ENCODE measurements at regions not wholly inside any gene's neighbourhood (a gene's known extent, or its start where the extent isn't known, plus 50 kb on each side); places are given as distances from the start of the nearest gene placed in this dataset.

DNA sequence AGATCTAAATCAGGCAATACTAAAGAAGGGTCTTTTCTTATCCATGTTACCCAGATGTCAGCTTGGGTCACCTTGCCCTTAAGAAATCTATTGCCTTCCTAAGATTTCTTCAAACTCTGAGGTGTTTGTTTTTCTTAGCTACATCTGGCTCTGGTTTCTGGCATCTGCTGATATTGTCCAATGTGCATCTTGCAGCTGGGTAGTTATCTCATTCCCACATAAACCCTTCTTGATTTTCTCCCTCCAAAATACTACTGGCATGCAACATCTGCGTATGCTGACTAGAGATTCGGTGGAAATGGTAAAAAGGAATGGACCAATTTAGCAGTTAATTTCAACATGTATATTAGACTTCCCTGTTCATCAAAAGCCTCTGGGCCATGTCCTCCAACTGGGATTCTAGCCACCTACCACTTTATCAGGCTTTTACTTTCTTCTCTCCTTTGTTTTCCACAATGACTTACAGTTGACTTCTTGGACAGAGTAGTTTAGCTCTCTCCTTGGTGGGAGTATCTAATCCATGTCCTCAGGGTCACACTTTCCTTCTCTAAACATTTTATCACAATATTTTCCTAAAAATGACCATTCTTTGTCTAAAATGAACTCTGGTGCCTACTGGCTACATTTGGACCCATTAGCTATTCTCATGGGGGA, 324.8 kb upstream of the FAR2 start:
- no peaks in the 10 kb centered on the region for H3K27me3 ChIP-seq
- H3K36me3 ChIP-seq, result no peaks in the 10 kb centered on the region
- intact Hi-C loops (cut with DNase I), result no loop called here
- H3K9me3 ChIP-seq, result no peaks in the 10 kb centered on the region
- no peak for TF ChIP-seq CTCF (IDR thresholded peaks at IDR 0.05)
- TF ChIP-seq POLR2A (IDR thresholded peaks at IDR 0.05), result no peak
- no peak overlapping the region for H3K4me3 ChIP-seq (replicated peaks in 1 of 3)
- no peaks in the 10 kb centered on the region for H3K4me1 ChIP-seq
- no peak for DNase-seq
- no peak overlapping the region for H3K27ac ChIP-seq
- WGBS, 2 donors, result 75 to 93% methylated on average over 2 of the region's 2 CpGs

DNA sequence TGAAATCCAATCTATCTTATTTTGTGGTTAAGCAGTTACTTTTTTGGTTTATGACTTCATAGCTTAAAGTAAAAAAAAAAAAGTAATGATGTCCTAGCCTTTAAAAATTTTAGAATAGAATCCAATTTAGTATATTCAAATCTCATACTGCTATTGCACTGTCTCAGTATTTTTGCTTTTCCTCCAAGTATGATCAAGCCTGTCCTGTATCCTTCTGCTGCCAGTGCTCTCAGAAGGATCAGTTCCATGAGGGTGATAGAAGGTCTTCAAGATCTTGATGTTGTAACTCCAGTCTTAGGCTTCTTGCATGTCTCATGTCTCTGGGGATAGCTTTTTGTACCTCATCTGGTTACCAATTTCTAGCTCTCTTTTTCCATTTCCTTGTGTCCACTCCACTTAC, 324.2 kb upstream of the FAR2 start:
- no peak for TF ChIP-seq CTCF (IDR thresholded peaks at IDR 0.05)
- TF ChIP-seq POLR2A (IDR thresholded peaks at IDR 0.05), result no peak
- intact Hi-C loops (cut with DNase I), result no loop called here
- H3K27me3 ChIP-seq, result no peaks in the 10 kb centered on the region
- H3K4me3 ChIP-seq (replicated peaks in 1 of 3), result no peak overlapping the region
- no peaks in the 10 kb centered on the region for H3K4me1 ChIP-seq
- H3K9me3 ChIP-seq, result no peaks in the 10 kb centered on the region
- H3K36me3 ChIP-seq, result no peaks in the 10 kb centered on the region
- DNase-seq, result no peak
- no peak overlapping the region for H3K27ac ChIP-seq

- Histone ChIP-seq H3K27ac (no peak overlapping the region), H3K27me3 (no peaks in the 10 kb centered on the region), H3K4me1 (no peaks in the 10 kb centered on the region), H3K4me3 (replicated peaks in 1 of 3) (no peak overlapping the region), H3K36me3 (no peaks in the 10 kb centered on the region), H3K9me3 (no peaks in the 10 kb centered on the region)
- no peak for DNase-seq
- intact Hi-C loops (cut with DNase I), result no loop called here
- TF ChIP-seq CTCF (IDR thresholded peaks at IDR 0.05), result no peak
- no peak for TF ChIP-seq POLR2A (IDR thresholded peaks at IDR 0.05)
These were observed 322.3 kb upstream of the FAR2 start for GRCh38 chr12:28826766-28827165.

DNA sequence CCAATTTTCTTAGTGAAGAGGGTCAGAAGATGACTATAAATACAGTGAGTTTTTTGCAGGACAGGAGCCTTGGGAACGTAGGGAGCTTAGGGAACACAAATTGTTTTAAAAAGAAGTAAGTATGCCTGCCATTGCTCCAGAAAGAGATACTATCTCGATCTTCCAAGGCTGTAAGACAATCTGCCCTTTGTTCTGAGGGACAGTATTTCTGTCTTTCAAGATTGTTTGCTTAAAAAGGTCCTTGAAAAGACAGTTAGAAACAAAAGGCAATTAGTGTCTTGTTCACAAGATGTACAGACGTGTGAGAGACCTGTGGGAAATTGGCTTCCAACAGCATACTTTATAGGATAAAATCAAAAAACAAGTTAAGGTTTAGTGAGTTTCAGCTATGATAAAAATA, 321.2 kb upstream of the FAR2 start:
- DNase-seq, result no peak
- TF ChIP-seq POLR2A (IDR thresholded peaks at IDR 0.05), result no peak
- no peak for TF ChIP-seq CTCF (IDR thresholded peaks at IDR 0.05)
- Histone ChIP-seq H3K27ac (no peak overlapping the region), H3K4me1 (no peaks in the 10 kb centered on the region), H3K9me3 (no peaks in the 10 kb centered on the region), H3K27me3 (no peaks in the 10 kb centered on the region), H3K36me3 (no peaks in the 10 kb centered on the region), H3K4me3 (replicated peaks in 1 of 3) (no peak overlapping the region)
- intact Hi-C loops (cut with DNase I), result no loop called here
- 10 to 34% methylated on average over 3 of the region's 3 CpGs for WGBS, 2 donors

GRCh38 chr12:28828318-28828717, 320.8 kb upstream of the FAR2 start:
- no peak for DNase-seq
- Histone ChIP-seq H3K4me3 (replicated peaks in 1 of 3) (no peak overlapping the region), H3K27ac (no peak overlapping the region), H3K36me3 (no peaks in the 10 kb centered on the region), H3K27me3 (no peaks in the 10 kb centered on the region), H3K9me3 (no peaks in the 10 kb centered on the region), H3K4me1 (no peaks in the 10 kb centered on the region)
- intact Hi-C loops (cut with DNase I), result no loop called here
- TF ChIP-seq CTCF (IDR thresholded peaks at IDR 0.05), result no peak
- no peak for TF ChIP-seq POLR2A (IDR thresholded peaks at IDR 0.05)
- WGBS, 2 donors, result 89 to 96% methylated on average over 2 of the region's 2 CpGs
